GM18868 (cell line): ENCODE measurements at regions not wholly inside any gene's neighbourhood (a gene's known extent, or its start where the extent isn't known, plus 50 kb on each side); places are given as distances from the start of the nearest gene placed in this dataset.
"Not testable (repeated sequence)": the region's sequence is repeated elsewhere in the genome, so short reads cannot be mapped to it uniquely, and the experiment has no call there.

Source experiments
- ATAC-seq: cut with Tn5 transposase; IDR thresholded peaks from one replicate; pipeline ENCODE4 v1.9.1; 2021; ENCODE audit warnings: mild to moderate bottlenecking, moderate library complexity; ENCODE audit not compliant: unreplicated experiment

DNA sequence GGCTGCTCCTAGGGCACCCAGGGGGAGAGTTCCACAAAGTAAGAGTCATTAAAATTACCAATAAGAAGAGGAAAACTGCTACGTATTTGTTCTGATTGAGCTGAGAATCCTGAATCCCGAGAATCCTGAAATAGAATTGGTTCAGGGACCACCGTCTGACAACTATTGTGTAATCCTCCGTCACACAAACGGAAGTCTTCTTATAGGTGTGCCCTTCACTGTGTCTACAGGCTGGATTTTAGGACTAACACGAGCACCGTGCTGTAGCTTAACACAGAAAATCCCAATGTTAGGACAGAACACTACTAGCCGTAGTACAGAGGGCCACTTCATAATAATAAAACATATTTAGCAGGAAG lies 50.6 kb upstream of the RNF182 start:
- ATAC-seq: no peak

DNA sequence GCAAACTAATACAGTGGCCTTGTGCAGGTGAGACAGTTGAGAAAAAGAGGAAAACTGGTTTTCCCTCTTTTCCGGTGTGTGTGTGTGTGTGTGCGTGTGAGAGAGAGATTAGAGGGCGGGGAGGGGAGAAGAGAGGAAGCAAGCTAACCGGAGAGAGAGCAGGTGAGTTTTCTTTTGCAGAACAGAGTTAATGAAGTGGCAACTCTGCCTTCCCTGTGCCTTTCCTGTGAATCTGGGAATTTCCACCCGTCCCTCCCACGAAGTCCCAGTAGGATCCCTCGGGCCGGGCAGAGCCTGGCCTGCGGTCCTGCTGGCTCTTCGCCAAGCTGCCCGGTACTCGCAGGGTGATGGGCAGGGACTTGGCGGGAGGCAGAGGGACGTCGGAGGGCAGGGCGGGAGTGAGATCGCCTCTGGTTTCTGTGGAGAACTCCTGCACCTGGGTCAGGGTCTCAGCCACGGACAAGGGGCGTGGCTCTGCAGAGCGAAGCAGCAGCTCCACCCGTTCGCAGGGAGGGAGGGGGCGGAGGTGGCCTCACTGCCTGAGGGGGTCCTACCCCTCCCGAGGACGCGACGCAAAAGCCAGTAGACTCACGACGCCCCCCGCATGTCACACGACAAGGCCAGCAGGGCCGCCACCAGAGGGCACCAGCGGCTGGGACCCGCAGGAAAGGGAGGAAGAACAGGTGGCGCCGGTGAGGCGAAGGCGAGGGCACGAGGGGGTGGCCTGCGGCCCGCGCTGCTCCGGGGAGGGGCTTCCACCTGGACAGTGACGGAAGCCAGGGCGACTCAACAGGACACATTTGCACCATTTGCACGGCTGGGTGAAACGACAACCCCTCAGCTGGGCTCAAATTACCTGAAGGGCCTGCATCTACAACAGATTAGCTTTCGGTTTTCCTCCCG lies 51.2 kb upstream of the RNF182 start:
- ATAC-seq: peak; percentile 67

DNA sequence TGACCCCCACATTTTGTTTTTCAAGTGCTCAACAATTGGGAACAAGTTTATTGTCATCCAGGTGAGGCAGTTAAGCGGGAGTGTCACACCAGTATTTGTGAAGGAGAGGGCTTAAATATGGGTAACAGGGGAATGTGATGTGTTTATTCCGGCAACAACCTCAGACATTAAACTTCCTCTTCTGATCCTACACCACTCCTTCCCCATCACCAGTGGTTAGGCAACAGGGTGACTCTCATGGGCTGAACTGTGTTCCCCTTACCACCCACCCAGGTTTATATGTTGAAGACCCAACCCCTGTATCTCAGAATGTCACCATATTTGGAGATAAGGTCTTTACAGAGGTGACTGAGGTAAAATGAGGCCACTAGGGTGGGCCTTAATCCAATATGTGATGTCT lies 52.1 kb upstream of the RNF182 start:
- no peak for ATAC-seq

DNA sequence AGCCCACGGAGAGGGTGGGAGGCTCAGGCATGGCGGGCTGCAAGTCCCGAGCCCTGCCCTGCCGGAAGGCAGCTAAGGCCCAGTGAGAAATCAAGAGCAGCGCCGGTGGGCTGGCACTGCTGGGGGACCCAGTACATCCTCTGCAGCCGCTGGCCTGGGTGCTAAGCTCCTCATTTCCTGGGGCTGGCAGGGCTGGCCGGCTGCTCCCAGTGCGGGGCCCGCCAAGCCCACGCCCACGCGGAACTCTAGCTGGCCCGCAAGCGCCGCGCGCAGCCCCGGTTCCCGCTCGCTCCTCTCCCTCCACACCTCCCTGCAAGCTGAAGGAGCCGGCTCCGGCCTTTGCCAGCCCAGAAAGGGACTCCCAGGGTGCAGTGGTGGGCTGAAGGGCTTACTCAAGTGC lies 52.7 kb upstream of the RNF182 start:
- not testable (repeated sequence) for ATAC-seq

DNA sequence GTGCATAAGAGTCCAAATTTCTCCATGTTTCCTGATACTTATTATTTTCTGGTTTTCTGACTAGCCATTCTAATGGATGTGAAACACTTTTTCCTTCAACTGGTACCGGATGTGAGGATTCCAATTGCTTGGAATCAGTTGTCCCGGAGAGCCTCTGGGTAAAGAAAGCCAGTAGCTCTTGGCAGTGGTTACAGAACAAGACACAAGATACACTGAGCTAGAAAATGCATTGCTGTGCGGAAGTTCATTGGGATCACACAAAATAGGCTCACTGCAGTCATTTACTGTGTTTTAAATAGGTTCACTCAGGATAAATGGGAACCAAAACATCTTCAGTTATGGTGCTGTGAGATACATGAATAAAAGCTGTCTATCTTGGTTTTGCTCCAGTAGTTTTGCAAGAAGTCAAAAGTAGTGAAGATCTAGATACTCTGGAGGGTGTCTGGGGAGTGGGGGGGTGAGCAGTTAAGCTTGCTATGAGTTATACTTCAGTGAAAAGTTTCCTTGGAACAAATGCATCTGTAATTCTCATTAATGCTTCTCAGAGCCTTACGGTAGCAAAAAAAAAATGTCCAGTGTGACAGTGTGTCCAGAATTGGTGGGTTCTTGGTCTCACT lies 54.4 kb upstream of the RNF182 start:
- ATAC-seq: no peak

DNA sequence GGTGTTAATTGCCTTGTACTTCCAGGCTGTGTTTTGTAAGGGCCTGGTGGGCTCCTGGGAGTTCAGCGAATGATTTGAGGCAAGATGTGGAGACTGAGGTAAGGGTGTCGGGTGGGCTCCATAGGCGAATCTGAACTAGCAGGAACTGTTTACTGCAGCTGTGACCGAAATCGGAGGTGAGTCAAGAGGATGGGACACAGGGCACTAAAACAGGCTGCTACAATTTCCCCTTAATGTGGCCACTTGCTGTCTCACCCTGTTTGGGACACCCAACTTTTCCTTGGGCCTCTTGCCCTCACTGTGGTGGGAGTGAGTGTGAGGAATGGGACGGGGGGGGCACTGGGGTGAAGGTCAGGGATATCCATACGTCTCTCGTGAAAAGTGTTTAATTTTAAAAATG lies 53.9 kb upstream of the MCUR1 start:
- ATAC-seq: no peak

DNA sequence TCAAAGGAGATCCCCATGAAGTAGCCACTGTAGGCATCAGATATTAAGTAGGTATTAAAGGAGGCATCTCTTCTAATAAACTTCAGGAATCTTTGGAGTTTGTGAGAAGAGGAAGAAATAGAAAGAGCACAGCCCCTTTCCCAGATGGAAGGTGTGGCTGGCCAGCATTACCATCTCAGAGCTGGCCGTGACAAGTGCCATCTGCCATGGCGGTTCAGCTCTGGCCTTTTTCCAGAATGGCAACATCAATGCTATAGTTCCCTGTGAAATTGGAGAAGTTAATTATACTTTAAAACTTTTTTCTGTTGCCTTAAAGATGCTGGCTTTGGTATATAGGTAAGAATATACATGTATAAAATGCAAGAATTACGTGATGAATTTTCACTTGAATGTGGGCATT lies 51.9 kb upstream of the MCUR1 start:
- no peak for ATAC-seq

DNA sequence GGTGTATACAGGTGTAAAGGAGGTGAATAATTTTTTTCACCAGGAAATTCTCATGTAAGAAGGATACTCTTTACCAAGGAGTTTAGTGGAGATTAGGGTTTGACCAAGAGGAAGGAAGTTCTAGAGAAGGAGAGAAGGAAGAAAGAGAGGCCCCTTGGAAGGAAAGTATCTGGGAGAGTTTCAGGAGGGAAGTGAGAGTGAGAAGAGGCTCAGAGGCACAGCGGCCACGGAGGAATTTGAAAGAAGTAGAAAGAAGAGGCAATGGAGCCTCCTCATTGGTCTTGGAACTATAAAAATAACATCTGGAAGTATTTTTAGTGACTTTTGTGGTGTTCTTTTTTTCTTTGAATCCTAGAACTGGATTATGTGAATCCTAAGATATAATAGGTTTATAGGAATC lies 50.8 kb upstream of the MCUR1 start:
- no peak for ATAC-seq

DNA sequence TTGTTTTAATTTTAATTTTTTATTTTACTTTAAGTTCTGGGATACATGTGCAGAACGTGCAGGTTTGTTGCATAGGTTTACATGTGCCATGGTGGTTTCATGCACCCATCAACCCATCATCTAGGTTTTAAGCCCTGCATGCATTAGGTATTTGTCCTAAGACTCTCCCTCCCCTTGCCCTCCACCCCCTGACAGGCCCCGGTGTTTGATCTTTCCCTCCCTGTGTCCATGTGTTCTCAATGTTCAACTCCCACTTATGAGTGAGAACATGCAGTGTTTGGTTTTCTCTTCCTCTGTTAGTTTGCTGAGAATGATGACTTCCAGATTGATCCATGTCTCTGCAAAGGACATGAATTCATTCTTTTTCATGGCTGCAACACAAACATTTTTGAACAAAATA lies 50.3 kb upstream of the MCUR1 start:
- ATAC-seq: not testable (repeated sequence)
